Gastrocnemius medialis (tissue), 4 donors: ENCODE measurements at regions not wholly inside any gene's neighbourhood (a gene's known extent, or its start where the extent isn't known, plus 50 kb on each side); places are given as distances from the start of the nearest gene placed in this dataset.

Experiments used
- CTCF ChIP-seq, 5 experiments: fragments of 450-650 bp in 3 of 5; fragments of 200-600 bp in 2 of 5; sonication (generic) in 2 of 5; IDR thresholded peaks in 4 of 5; conservative IDR thresholded peaks in 1 of 5; 1 replicate in 4 of 5; 2 replicates in 1 of 5; pipeline ENCODE4 v1.5.1; 2016 to 2019; ENCODE audit warnings: antibody characterized with exemption in 5 of 5, mild to moderate bottlenecking in 3 of 5, moderate library complexity in 3 of 5
- POLR2A ChIP-seq, 2 donors: fragments of 450-650 bp; IDR thresholded peaks; one replicate each; pipeline ENCODE4 v1.6.1; 2017; ENCODE audit warnings: antibody characterized with exemption in 2 of 2, mild to moderate bottlenecking in 2 of 2, moderate library complexity in 2 of 2

- TF ChIP-seq POLR2A (IDR thresholded peaks at IDR 0.05) (no peak), CTCF (IDR thresholded peaks at IDR 0.05 in 4 of 5, conservative IDR thresholded peaks at IDR 0.05 in 1 of 5) (no peak)
These were observed 73.1 kb upstream of the SYNCRIP start for GRCh38 chr6:85715797-85716196.
